GM23248 (cell line): ENCODE measurements at regions not wholly inside any gene's neighbourhood (a gene's known extent, or its start where the extent isn't known, plus 50 kb on each side); places are given as distances from the start of the nearest gene placed in this dataset.
A peak's percentile ranks its signal among the peaks of the same experiment; 100 is the strongest.

ENCODE experiments used
- DNase-seq: peaks from one replicate; pipeline ENCODE4 v3.0.0-alpha.2; 2015
- H2AFZ ChIP-seq: fragments of 200-600 bp; sonication (generic); 2 replicates; pipeline ENCODE4 v1.6.1; 2016; ENCODE audit warnings: antibody characterized with exemption
- H3F3A ChIP-seq: fragments of 200-600 bp; sonication (generic); 2 replicates; pipeline ENCODE4 v1.6.1; 2016; ENCODE audit warnings: mild to moderate bottlenecking, antibody characterized with exemption, mixed run types; ENCODE audit not compliant: insufficient read depth
- H3K27ac ChIP-seq: fragments of 200-600 bp; sonication (generic); 2 replicates; pipeline ENCODE4 v1.5.1; 2016; ENCODE audit warnings: mild to moderate bottlenecking
- H3K27me3 ChIP-seq: fragments of 200-600 bp; sonication (generic); replicated peaks from 2 replicates; pipeline ENCODE4 v1.6.1; 2016; ENCODE audit warnings: mild to moderate bottlenecking; ENCODE audit not compliant: insufficient read depth
- H3K36me3 ChIP-seq: fragments of 200-600 bp; sonication (generic); 2 replicates; pipeline ENCODE4 v1.6.1; 2016; ENCODE audit warnings: low read depth, mild to moderate bottlenecking
- H3K4me1 ChIP-seq: fragments of 200-600 bp; sonication (generic); 2 replicates; pipeline ENCODE4 v1.6.1; 2016; ENCODE audit warnings: mild to moderate bottlenecking; ENCODE audit not compliant: insufficient read depth
- H3K4me2 ChIP-seq: fragments of 200-600 bp; sonication (generic); one replicate; pipeline ENCODE4 v1.6.1; 2016; ENCODE audit warnings: mild to moderate bottlenecking; ENCODE audit not compliant: unreplicated experiment
- H3K4me3 ChIP-seq: fragments of 200-600 bp; sonication (generic); 2 replicates; pipeline ENCODE4 v1.5.1; 2016; ENCODE audit warnings: mild to moderate bottlenecking
- H3K79me2 ChIP-seq: fragments of 200-600 bp; sonication (generic); 2 replicates; pipeline ENCODE4 v1.6.1; 2016; ENCODE audit warnings: mild to moderate bottlenecking; ENCODE audit not compliant: insufficient read depth
- H3K9ac ChIP-seq: fragments of 200-600 bp; sonication (generic); 2 replicates; pipeline ENCODE4 v1.6.1; 2016; ENCODE audit warnings: mild to moderate bottlenecking
- H3K9me2 ChIP-seq: fragments of 200-600 bp; sonication (generic); 2 replicates; pipeline ENCODE4 v1.6.1; 2016; ENCODE audit warnings: mixed run types, mild to moderate bottlenecking, moderate library complexity; ENCODE audit not compliant: insufficient read depth
- H3K9me3 ChIP-seq: fragments of 200-600 bp; sonication (generic); one replicate; pipeline ENCODE4 v1.6.1; 2017; ENCODE audit warnings: low read depth
- H4K20me1 ChIP-seq: fragments of 200-600 bp; sonication (generic); 2 replicates; pipeline ENCODE4 v1.6.0; 2016; ENCODE audit not compliant: insufficient read depth
- EZH2 ChIP-seq: fragments of 200-600 bp; sonication (generic); IDR thresholded peaks from 2 replicates; pipeline ENCODE4 v1.6.1; 2018; ENCODE audit warnings: antibody characterized with exemption, mild to moderate bottlenecking; ENCODE audit not compliant: insufficient read depth, poor library complexity, severe bottlenecking
- EZH2phosphoT487 ChIP-seq: fragments of 200-600 bp; sonication (generic); IDR thresholded peaks from 2 replicates; pipeline ENCODE4 v1.6.1; 2018; ENCODE audit warnings: antibody characterized with exemption, moderate library complexity, mild to moderate bottlenecking, low read depth; ENCODE audit not compliant: insufficient read depth
- WGBS, 2 experiments: methylation state at CpG; one replicate each; pipeline ENCODE4 v1.1.6; 2015 to 2017; ENCODE audit warnings: low lambda C conversion rate in 2 of 2, low coverage in 1 of 2; ENCODE audit errors: missing lambda C conversion rate in 2 of 2; 5-methylcytosine and 5-hydroxymethylcytosine counted together
- in situ Hi-C: fragments of 300-500 bp; cut with MboI; formaldehyde crosslinking; loops from 2 replicates; pipeline ENCODE4 v1.15.0; 2020

DNA sequence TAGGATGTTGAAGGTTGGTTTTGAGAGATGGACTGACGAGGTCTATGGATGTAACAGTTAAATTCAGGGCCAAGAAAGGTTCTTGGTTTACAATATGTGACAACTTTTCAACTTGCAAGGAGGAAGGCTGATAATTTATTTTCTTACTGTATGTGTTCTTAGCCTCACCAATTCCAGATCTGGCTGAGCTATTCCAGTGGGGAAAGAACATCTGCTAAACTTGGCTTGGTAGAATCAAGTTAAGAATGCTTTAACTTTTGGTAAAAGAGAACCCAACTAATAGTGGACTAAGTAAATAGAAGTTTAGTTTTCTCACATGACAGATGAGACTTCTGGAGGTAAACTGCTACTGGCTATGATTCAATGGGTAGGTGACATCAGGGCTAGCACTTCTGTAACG is 222.9 kb downstream of the KLF5 start:
- H3K4me1 ChIP-seq: no peaks in the 10 kb centered on the region
- H3K36me3 ChIP-seq: no peaks in the 10 kb centered on the region
- in situ Hi-C loops: no loop called here
- H3F3A ChIP-seq: no peaks in the 10 kb centered on the region
- DNase-seq: no peak
- H3K4me2 ChIP-seq: no peak overlapping the region
- H3K4me3 ChIP-seq: no peak overlapping the region
- H3K9me3 ChIP-seq: no peaks in the 10 kb centered on the region
- H3K27me3 ChIP-seq: no peaks in the 10 kb centered on the region
- H2AFZ ChIP-seq: no peak overlapping the region
- 41 to 44% methylated on average over 2 of the region's 2 CpGs for WGBS, 2 experiments
- no peak overlapping the region for H3K27ac ChIP-seq
- no peaks in the 10 kb centered on the region for H4K20me1 ChIP-seq
- H3K9ac ChIP-seq: no peak overlapping the region
- no peak for TF ChIP-seq EZH2phosphoT487
- no peak for TF ChIP-seq EZH2
- no peaks in the 10 kb centered on the region for H3K79me2 ChIP-seq
- H3K9me2 ChIP-seq: no peaks in the 10 kb centered on the region

DNA sequence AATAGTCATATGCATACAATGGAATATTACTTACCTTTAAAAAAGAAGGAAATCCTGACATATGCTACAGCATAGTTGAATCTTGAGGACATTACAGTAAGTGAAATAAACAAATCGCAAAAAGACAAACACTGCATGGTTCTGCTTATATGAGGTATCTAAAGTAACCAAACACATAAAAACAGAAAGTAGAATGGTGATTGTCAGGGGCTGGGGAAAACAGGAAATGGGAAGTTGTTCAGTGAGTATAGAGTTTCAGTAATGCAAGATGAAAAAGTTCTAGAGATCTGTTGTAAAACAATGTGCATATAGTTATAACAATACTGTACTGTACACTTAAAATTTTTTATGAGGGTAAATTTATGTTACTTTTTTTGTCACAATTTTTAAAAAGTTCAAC is 219.4 kb downstream of the KLF5 start:
- Histone ChIP-seq H2AFZ (no peak overlapping the region), H3K9me2 (peaks cover 6% of the 10 kb centered on the region; the same call in 1 of the 2 replicates), H3K4me1 (peaks cover 21% of the 10 kb centered on the region), H3K9me3 (no peaks in the 10 kb centered on the region), H3K4me2 (no peak overlapping the region), H3F3A (peaks cover 15% of the 10 kb centered on the region), H3K27ac (no peak overlapping the region), H4K20me1 (no peaks in the 10 kb centered on the region), H3K4me3 (no peak overlapping the region), H3K27me3 (no peaks in the 10 kb centered on the region), H3K9ac (no peak overlapping the region), H3K79me2 (no peaks in the 10 kb centered on the region), H3K36me3 (no peaks in the 10 kb centered on the region)
- 66 to 80% methylated on average over 1 of the region's 1 CpG for WGBS, 2 experiments
- in situ Hi-C loops: no loop called here
- DNase-seq: no peak
- no peak for TF ChIP-seq EZH2phosphoT487
- no peak for TF ChIP-seq EZH2

DNA sequence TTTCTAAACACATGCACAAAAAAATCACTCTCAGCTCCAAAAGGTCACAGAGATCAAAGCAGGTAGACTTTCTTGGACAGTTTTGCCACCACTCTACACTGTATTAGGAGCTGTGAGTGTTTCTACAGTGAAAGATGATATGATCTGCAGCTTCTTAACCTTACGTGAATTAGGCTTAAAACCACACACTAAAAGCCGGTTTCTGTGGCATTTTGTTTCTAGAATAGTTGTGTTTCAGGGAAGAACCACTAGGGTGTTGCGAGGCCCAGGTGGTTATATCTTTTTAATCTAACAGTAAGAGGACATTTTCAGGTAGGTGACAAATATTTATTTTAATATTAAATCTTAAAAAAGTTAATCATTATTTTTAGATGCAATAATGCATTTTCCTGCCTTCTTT is 216.4 kb downstream of the KLF5 start:
- Histone ChIP-seq H4K20me1 (no peaks in the 10 kb centered on the region), H3K79me2 (no peaks in the 10 kb centered on the region), H3K4me2 (no peak overlapping the region), H2AFZ (no peak overlapping the region), H3K27ac (no peak overlapping the region), H3K4me3 (no peak overlapping the region), H3K27me3 (no peaks in the 10 kb centered on the region), H3K36me3 (no peaks in the 10 kb centered on the region), H3K9ac (no peak overlapping the region), H3K9me3 (no peaks in the 10 kb centered on the region), H3K9me2 (peaks cover 6% of the 10 kb centered on the region; the same call in 1 of the 2 replicates), H3F3A (peaks cover 15% of the 10 kb centered on the region), H3K4me1 (peaks cover 24% of the 10 kb centered on the region)
- in situ Hi-C loops: no loop called here
- no peak for DNase-seq
- 82 to 85% methylated on average over 3 of the region's 3 CpGs for WGBS, 2 experiments
- TF ChIP-seq EZH2: no peak
- no peak for TF ChIP-seq EZH2phosphoT487

DNA sequence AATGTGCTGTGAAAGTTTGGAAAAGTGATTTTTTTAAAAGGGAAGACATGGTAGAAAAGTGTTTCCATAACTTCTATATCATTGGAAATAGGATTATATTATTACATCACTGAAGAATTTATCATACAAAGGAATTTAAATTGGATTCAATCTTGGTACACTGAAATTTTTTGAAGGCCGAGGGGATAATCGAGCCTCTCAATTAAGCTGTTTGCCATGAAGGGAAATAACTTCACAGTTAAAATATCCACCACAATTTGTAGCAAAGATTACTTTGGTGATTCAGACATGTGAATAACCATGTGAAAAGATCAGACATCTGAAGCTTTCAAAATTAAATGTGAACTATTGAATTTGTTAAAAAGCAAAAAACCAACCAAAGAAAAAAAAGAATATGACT is 215.3 kb downstream of the KLF5 start:
- H2AFZ ChIP-seq: 0 out of 2 replicates have a peak overlapping the region, but pooled peaks have one; percentile 29
- H3K27ac ChIP-seq: peak overlapping the region; percentile 37; the same call in 1 of the 2 replicates
- in situ Hi-C loops: no loop called here
- no peaks in the 10 kb centered on the region for H3K27me3 ChIP-seq
- H4K20me1 ChIP-seq: no peaks in the 10 kb centered on the region
- H3K4me2 ChIP-seq: peak overlapping the region; percentile 32
- H3F3A ChIP-seq: peaks cover 15% of the 10 kb centered on the region
- no peaks in the 10 kb centered on the region for H3K9me3 ChIP-seq
- DNase-seq: peak; percentile 59
- peak overlapping the region; percentile 25 for H3K4me3 ChIP-seq
- H3K9me2 ChIP-seq: peaks cover 6% of the 10 kb centered on the region; the same call in 1 of the 2 replicates
- no peaks in the 10 kb centered on the region for H3K79me2 ChIP-seq
- peaks cover 24% of the 10 kb centered on the region for H3K4me1 ChIP-seq
- H3K36me3 ChIP-seq: no peaks in the 10 kb centered on the region
- 5 to 15% methylated on average over 2 of the region's 2 CpGs for WGBS, 2 experiments
- TF ChIP-seq EZH2: no peak
- no peak overlapping the region for H3K9ac ChIP-seq

DNA sequence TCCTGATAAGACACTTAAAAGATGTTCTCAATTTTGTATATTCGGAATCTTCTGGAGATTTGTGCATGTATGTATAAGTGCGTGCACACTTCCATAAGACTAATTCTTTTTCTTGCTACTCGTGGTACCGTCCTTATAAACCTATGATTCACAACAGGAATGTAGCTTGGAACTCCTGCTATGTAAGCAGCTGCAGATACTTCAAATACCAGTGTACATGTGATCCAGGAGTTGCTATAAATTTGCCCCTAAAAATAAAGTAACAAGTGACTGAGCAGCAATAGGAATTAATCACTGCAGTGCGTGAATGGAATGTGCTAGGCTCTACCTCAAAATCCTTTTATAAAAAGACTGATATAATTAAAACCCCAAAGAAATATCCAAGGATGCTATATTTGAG is 214.9 kb downstream of the KLF5 start:
- Histone ChIP-seq H3K27ac (peak overlapping the region; percentile 37; the same call in 1 of the 2 replicates), H3K27me3 (no peaks in the 10 kb centered on the region), H3K79me2 (no peaks in the 10 kb centered on the region), H3K4me2 (peak overlapping the region; percentile 32), H3K9me3 (no peaks in the 10 kb centered on the region), H3K9ac (no peak overlapping the region), H3K4me3 (peak overlapping the region; percentile 25), H2AFZ (no peak overlapping the region), H3K36me3 (no peaks in the 10 kb centered on the region), H4K20me1 (no peaks in the 10 kb centered on the region), H3K9me2 (peaks cover 6% of the 10 kb centered on the region; the same call in 1 of the 2 replicates), H3K4me1 (peaks cover 24% of the 10 kb centered on the region), H3F3A (peaks cover 15% of the 10 kb centered on the region)
- 37% methylated on average over 5 of the region's 5 CpGs for whole genome bisulfite sequencing, 2 experiments
- in situ Hi-C loops: no loop called here
- DNase-seq: peak; percentile 73
- TF ChIP-seq EZH2phosphoT487 (no peak), EZH2 (no peak)
